ENCODE measurements at regions not wholly inside any gene's neighbourhood (a gene's known extent, or its start where the extent isn't known, plus 50 kb on each side); places are given as distances from the start of the nearest gene placed in this dataset.
"Not testable (repeated sequence)": the region's sequence is repeated elsewhere in the genome, so short reads cannot be mapped to it uniquely, and the experiment has no call there.

DNA sequence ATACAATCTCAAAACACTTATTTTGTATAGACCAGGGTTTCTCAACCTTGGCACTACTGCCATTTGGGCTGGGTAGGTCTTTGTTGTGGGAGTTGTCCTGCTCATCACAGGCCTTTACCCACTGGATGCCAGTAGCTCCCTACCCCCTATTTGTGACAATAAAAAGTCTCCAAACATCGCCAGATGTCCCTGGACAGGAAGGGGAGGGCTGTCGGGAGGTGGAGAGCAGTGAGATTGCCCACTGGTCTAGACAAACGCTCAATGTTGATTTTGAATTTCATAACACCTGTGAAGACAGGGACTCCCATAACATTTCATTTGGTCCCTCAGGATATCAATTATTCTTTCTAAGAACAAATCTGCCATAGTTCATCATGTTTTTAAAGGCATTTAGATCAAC is 151.7 kb upstream of the PTPRG start:
- 18% methylated on average over 3 of the region's 3 CpGs for WGBS (ENCODE audit: insufficient coverage, low coverage, low lambda C conversion rate, missing lambda C conversion rate)
- no peak overlapping the region for H3K4me3 ChIP-seq
- peak in 2 of 3 donors; percentile 22 to 77 for DNase-seq
- ATAC-seq, result peak; percentile 74 to 92 (median 86)
- TF ChIP-seq POLR2A (IDR thresholded peaks at IDR 0.05), result no peak
- TF ChIP-seq CTCF (IDR thresholded peaks at IDR 0.05), result no peak
- intact Hi-C loops (cut with DNase I), result no loop called here
- no peak overlapping the region for H3K27ac ChIP-seq
- no peaks in the 10 kb centered on the region for H3K27me3 ChIP-seq
- H3K9me3 ChIP-seq, result no peaks in the 10 kb centered on the region
- peaks cover 0 to 19% (median 0%) of the 10 kb centered on the region in 4 donors for H3K4me1 ChIP-seq
- H3K36me3 ChIP-seq, result no peaks in the 10 kb centered on the region

DNA sequence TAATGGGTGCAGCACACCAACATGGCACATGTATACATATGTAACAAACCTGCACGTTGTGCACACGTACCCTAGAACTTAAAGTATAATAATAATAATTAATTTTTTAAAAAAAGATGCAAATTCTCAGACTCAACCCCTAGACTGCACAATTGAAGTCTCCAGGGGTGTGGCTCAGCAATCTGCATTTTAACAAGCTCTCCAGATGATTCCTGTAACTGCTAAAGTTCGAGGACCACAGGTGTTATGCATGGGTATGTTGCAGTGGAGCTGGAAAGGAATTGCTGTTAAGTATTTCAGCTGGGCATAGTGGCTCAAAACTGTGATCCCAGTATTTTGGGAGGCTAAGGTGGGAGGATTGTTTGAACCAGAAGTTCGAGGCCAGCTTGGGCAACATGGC is 151.0 kb upstream of the PTPRG start:
- H3K4me3 ChIP-seq; H3K27me3 ChIP-seq; H3K36me3 ChIP-seq; H3K9me3 ChIP-seq; intact Hi-C loops (cut with DNase I); H3K27ac ChIP-seq; DNase-seq; ATAC-seq: not testable (repeated sequence)
- WGBS (ENCODE audit: insufficient coverage, low coverage, low lambda C conversion rate, missing lambda C conversion rate), result 89% methylated on average over 4 of the region's 4 CpGs
- peaks cover 0 to 19% (median 0%) of the 10 kb centered on the region in 4 donors for H3K4me1 ChIP-seq

DNA sequence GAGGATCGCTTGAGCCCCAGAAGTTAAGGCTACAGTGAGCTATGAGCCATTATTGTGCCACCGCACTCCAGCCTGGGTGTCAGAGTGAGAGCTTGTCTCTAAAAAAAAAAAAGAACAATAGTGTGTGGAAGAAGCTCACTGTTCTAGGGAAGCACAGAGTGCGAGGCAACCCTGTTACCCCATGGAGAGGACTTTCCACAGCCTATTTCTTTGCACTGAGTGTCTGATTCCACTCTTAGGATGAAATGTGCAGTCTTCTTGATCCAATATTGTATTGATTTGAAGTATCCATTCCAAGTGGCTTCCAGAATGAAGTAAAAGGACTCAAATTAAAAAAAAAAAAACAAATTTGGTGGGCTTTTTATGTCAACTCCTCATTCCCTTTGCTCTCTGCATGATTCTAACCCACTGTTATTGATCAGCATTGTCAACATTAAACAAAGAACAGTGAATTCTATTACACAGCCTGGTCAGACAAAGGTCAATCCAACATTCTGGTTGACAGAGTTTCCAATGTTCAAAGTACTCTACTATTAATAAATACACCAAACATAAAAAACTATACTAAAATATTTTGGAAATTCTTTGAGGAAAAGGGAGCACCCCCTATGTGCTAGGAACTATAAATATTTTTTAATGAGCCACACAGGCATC is 150.2 kb upstream of the PTPRG start:
- Histone ChIP-seq H3K4me1 (peaks cover 0 to 19% (median 0%) of the 10 kb centered on the region in 4 donors), H3K27me3 (no peaks in the 10 kb centered on the region), H3K9me3 (no peaks in the 10 kb centered on the region), H3K4me3 (no peak overlapping the region), H3K36me3 (no peaks in the 10 kb centered on the region), H3K27ac (peak overlapping the region in 2 of 3 donors; percentile 21 to 41)
- intact Hi-C loops (cut with DNase I), result no loop called here
- TF ChIP-seq POLR2A (IDR thresholded peaks at IDR 0.05) (no peak), CTCF (IDR thresholded peaks at IDR 0.05) (no peak)
- DNase-seq (no peak), ATAC-seq (peak; percentile 68 to 83 (median 75))
- 67% methylated on average over 3 of the region's 3 CpGs for WGBS (ENCODE audit: insufficient coverage, low coverage, low lambda C conversion rate, missing lambda C conversion rate)

DNA sequence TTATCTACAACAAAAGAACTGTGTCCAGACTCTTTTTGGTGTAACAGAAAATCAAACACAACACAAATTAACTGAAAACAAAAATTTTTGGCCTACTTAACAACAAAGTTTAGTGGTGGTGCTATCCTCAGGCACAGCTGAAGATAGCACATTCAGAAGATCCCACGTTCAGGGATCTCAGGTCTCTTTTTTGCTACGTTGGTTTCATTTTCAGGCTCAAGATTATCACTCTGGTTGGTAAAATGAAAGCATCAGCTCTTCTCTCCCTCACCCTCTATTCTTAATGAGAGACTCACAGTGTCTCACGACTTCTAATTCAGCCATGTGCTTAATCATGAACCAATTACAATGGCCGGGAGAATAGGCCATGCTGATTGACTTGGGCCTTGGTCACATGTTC is 146.9 kb upstream of the PTPRG start:
- H3K4me1 ChIP-seq, result peaks cover 0 to 15% (median 0%) of the 10 kb centered on the region in 4 donors
- ATAC-seq (no peak), DNase-seq (no peak)
- H3K36me3 ChIP-seq, result no peaks in the 10 kb centered on the region
- H3K27me3 ChIP-seq, result no peaks in the 10 kb centered on the region
- no peaks in the 10 kb centered on the region for H3K9me3 ChIP-seq
- WGBS (ENCODE audit: insufficient coverage, low coverage, low lambda C conversion rate, missing lambda C conversion rate), result 71% methylated on average over 4 of the region's 4 CpGs
- intact Hi-C loops (cut with DNase I), result no loop called here
- H3K27ac ChIP-seq, result no peak overlapping the region
- TF ChIP-seq POLR2A (IDR thresholded peaks at IDR 0.05) (no peak), CTCF (IDR thresholded peaks at IDR 0.05) (no peak)
- H3K4me3 ChIP-seq, result no peak overlapping the region

DNA sequence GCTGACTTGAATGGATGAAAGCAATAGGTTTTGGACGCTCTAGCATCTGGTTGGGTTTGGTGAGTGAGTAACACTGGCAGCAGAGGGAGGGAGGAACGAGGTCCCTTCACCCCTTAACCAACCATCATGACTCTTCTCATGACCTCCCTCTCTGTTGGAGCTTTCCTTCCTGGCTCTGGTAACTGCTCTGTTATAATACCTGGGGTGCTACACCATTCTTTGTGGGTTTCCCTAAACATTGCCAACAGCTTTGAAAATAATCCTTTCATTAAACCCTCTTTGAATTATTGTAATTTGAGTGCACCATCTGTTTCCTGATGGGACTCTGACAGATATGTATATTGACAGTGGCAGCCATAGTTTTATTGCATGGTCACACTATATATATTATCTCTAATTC is 146.2 kb upstream of the PTPRG start:
- Histone ChIP-seq H3K4me3 (no peak overlapping the region), H3K27ac (no peak overlapping the region), H3K36me3 (no peaks in the 10 kb centered on the region), H3K27me3 (no peaks in the 10 kb centered on the region), H3K9me3 (no peaks in the 10 kb centered on the region), H3K4me1 (peaks cover 0 to 9% (median 0%) of the 10 kb centered on the region in 4 donors)
- no peak for ATAC-seq
- TF ChIP-seq POLR2A (IDR thresholded peaks at IDR 0.05) (no peak), CTCF (IDR thresholded peaks at IDR 0.05) (no peak)
- no peak for DNase-seq
- intact Hi-C loops (cut with DNase I), result no loop called here
- no CpG with 5 or more reads among the region's 2 CpGs for WGBS (ENCODE audit: insufficient coverage, low coverage, low lambda C conversion rate, missing lambda C conversion rate)

Data from right lobe of liver (tissue), 6 donors.